Naive thymus-derived CD4-positive, alpha-beta T cell (primary cell): ENCODE measurements at regions not wholly inside any gene's neighbourhood (a gene's known extent, or its start where the extent isn't known, plus 50 kb on each side); places are given as distances from the start of the nearest gene placed in this dataset.
"Not testable (repeated sequence)": the region's sequence is repeated elsewhere in the genome, so short reads cannot be mapped to it uniquely, and the experiment has no call there.

ENCODE experiments used
- ATAC-seq: fragments of 150-1000 bp; cut with Tn5 transposase; 2 replicates; pipeline ENCODE4 v1.10.0; 2021; ENCODE audit warnings: mild to moderate bottlenecking, moderate library complexity
- CTCF ChIA-PET: fragments of 350-600 bp; sonication (Branson Sonifier 250); formaldehyde crosslinking; loops from one replicate; lab custom pipeline; 2021; ENCODE audit warnings: antibody characterized with exemption; lab: Charles Lee
- POLR2A ChIA-PET: fragments of 350-600 bp; sonication (Branson Sonifier 250); formaldehyde crosslinking; loops from one replicate; lab custom pipeline; 2021; ENCODE audit warnings: antibody characterized with exemption, inconsistent platforms; lab: Charles Lee
- DNase-seq, 9 donors: peaks; one replicate each; pipeline versions ENCODE4 v3.0.0 to v3.0.0-alpha.2; 2020 to 2022; ENCODE audit warnings: mixed read lengths in 1 of 9
- H3K27ac ChIP-seq: one replicate; pipeline ENCODE4 v1.7.0; 2013; ENCODE audit warnings: mild to moderate bottlenecking, low read depth, low read length, moderate library complexity
- H3K27me3 ChIP-seq, 2 donors: one replicate each; pipeline ENCODE4 v1.7.0; 2013; ENCODE audit warnings: low read length in 2 of 2, mild to moderate bottlenecking in 2 of 2, moderate library complexity in 2 of 2; ENCODE audit not compliant: control insufficient read depth in 2 of 2, insufficient read depth in 2 of 2
- H3K36me3 ChIP-seq, 3 experiments: 1 replicate in 2 of 3; 2 replicates in 1 of 3; pipeline ENCODE4 v1.7.0; 2013; ENCODE audit warnings: low read length in 3 of 3, mild to moderate bottlenecking in 3 of 3, moderate library complexity in 1 of 3; ENCODE audit not compliant: insufficient read depth in 3 of 3, control insufficient read depth in 2 of 3
- H3K4me1 ChIP-seq, 2 donors: one replicate each; pipeline ENCODE4 v1.7.0; 2013; ENCODE audit warnings: low read length in 2 of 2, mild to moderate bottlenecking in 2 of 2, moderate library complexity in 1 of 2; ENCODE audit not compliant: control insufficient read depth in 2 of 2, insufficient read depth in 2 of 2
- H3K4me3 ChIP-seq: 2 replicates; pipeline ENCODE4 v1.7.0; 2013; ENCODE audit warnings: mild to moderate bottlenecking, low read length
- H3K9me3 ChIP-seq, 3 experiments: 1 replicate in 2 of 3; 2 replicates in 1 of 3; pipeline ENCODE4 v1.7.0; 2013; ENCODE audit warnings: low read length in 3 of 3; ENCODE audit not compliant: control insufficient read depth in 2 of 3
- H3K27ac Mint-ChIP-seq, 9 donors: one replicate each; pipeline ENCODE4 v1.8.0; 2020 to 2022; ENCODE audit warnings: mixed read lengths in 9 of 9, mild to moderate bottlenecking in 8 of 9, moderate library complexity in 5 of 9, inconsistent platforms in 2 of 9
- H3K27me3 Mint-ChIP-seq, 5 donors: one replicate each; pipeline ENCODE4 v1.8.0; 2021 to 2022; ENCODE audit warnings: mixed read lengths in 5 of 5, mild to moderate bottlenecking in 1 of 5
- H3K36me3 Mint-ChIP-seq, 5 donors: one replicate each; pipeline ENCODE4 v1.8.0; 2020 to 2022; ENCODE audit warnings: mixed read lengths in 5 of 5, mild to moderate bottlenecking in 3 of 5, inconsistent platforms in 1 of 5
- H3K4me1 Mint-ChIP-seq, 7 donors: one replicate each; pipeline ENCODE4 v1.8.0; 2020 to 2022; ENCODE audit warnings: mixed read lengths in 7 of 7, mild to moderate bottlenecking in 3 of 7, inconsistent platforms in 1 of 7
- H3K4me3 Mint-ChIP-seq, 10 donors: one replicate each; pipeline ENCODE4 v1.8.0; 2020 to 2022; ENCODE audit warnings: mild to moderate bottlenecking in 10 of 10, mixed read lengths in 10 of 10, moderate library complexity in 6 of 10, inconsistent platforms in 2 of 10
- H3K9me3 Mint-ChIP-seq, 11 donors: one replicate each; pipeline ENCODE4 v1.8.0; 2020 to 2022; ENCODE audit warnings: mixed read lengths in 11 of 11, mild to moderate bottlenecking in 4 of 11, inconsistent platforms in 1 of 11, moderate library complexity in 1 of 11
- intact Hi-C, 2 donors: fragments of 100-400 bp; cut with micrococcal nuclease; formaldehyde crosslinking; loops; one replicate each; pipeline ENCODE4 v1.15.1; 2023

GRCh38 chr12:27133022-27133590 is 50.7 kb upstream of the C12orf71 start:
- H3K27me3 Mint-ChIP-seq: peaks cover 0 to 3% (median 0%) of the 10 kb centered on the region in 5 donors
- H3K27ac Mint-ChIP-seq: no peak overlapping the region
- no peak overlapping the region for H3K4me3 Mint-ChIP-seq
- ATAC-seq (no peak), DNase-seq (no peak)
- Histone ChIP-seq H3K9me3 (no peaks in the 10 kb centered on the region), H3K27me3 (no peaks in the 10 kb centered on the region), H3K4me3 (no peak overlapping the region), H3K4me1 (no peaks in the 10 kb centered on the region), H3K36me3 (no peaks in the 10 kb centered on the region), H3K27ac (no peak overlapping the region)
- H3K4me1 Mint-ChIP-seq: no peaks in the 10 kb centered on the region
- H3K36me3 Mint-ChIP-seq: peaks cover 3 to 21% (median 17%) of the 10 kb centered on the region in 5 donors
- H3K9me3 Mint-ChIP-seq: peaks cover 0 to 7% (median 0%) of the 10 kb centered on the region in 11 donors
- ChIA-PET CTCF (no interaction called here), POLR2A (no interaction called here)
- intact Hi-C loops: no loop called here

DNA sequence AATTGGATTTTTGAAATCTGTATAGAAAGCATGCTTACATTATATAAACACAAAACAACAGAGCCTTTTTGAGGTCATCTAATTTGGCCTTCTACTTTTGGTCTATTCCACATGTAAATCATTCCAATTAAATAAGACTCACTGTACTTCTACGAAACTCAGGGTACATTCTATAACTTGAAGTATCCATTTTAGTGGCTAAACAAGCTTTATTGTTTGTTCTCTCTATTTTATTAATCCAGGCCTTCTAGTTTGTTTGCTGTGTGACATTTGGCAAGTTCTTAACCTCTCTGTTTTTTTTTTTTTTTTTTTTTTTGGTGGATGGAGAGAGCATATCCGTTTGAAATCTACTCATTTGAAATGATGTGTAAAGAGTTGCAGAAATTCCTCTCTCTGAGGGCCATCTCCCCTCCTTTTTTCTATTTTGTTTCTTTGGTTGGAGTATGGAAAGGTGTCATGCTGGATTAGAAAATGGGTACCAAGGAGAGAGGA is 58.1 kb upstream of the C12orf71 start:
- peaks cover 0 to 6% (median 0%) of the 10 kb centered on the region in 11 donors for H3K9me3 Mint-ChIP-seq
- ATAC-seq (no peak), DNase-seq (no peak)
- H3K27me3 ChIP-seq: no peaks in the 10 kb centered on the region
- intact Hi-C loops: loop anchor here in 1 of 2 donors (5.0 to 10.0 kb wide), 3 partner anchors 98 to 306 kb away; partner anchors contain the start of genes FGFR1OP2, INTS13 and ITPR2
- no peak overlapping the region for H3K27ac ChIP-seq
- H3K4me3 ChIP-seq: no peak overlapping the region
- peaks cover 0 to 5% (median 0%) of the 10 kb centered on the region in 5 donors for H3K27me3 Mint-ChIP-seq
- H3K9me3 ChIP-seq: no peaks in the 10 kb centered on the region
- no peaks in the 10 kb centered on the region for H3K4me1 ChIP-seq
- POLR2A ChIA-PET: no interaction called here
- H3K4me1 Mint-ChIP-seq: peaks cover 1 to 28% (median 11%) of the 10 kb centered on the region in 7 donors
- CTCF ChIA-PET: no interaction called here
- H3K27ac Mint-ChIP-seq: no peak overlapping the region
- H3K4me3 Mint-ChIP-seq: no peak overlapping the region
- no peaks in the 10 kb centered on the region for H3K36me3 ChIP-seq
- H3K36me3 Mint-ChIP-seq: peaks cover 3 to 7% (median 5%) of the 10 kb centered on the region in 5 donors

DNA sequence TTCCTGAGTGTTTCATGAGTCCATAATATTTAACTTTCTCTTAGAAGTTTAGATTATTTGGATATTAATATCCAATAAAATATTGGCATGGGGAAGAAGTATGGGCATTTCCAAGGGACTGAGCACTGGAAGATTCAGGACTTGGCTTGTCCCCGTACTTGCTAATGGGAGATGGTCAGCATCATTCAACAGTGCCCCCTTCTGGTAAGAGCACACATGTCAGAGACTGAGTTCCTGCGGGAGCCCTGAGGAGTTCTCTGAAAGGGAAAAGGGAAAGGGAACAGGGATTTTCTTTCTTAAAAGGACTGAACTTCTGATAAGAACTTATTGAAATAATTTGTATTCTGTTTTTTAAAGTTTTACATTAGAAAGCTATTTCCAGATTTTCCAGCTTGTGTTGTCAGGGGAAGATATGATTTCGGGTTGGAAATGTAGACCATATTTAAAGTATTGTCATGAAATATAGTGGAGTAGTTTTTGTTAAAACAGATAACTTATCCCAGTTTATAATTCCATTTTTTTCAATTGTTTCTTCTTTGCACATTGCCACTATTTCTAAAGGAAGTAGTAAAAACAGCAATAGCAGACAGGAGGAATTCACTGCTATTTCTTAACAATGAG is 59.8 kb upstream of the C12orf71 start:
- H3K4me3 ChIP-seq: no peak overlapping the region
- Mint-ChIP-seq H3K36me3 (peaks cover 0 to 3% (median 0%) of the 10 kb centered on the region in 5 donors), H3K4me3 (no peak overlapping the region), H3K9me3 (peaks cover 0 to 3% (median 0%) of the 10 kb centered on the region in 11 donors), H3K4me1 (peaks cover 1 to 30% (median 11%) of the 10 kb centered on the region in 7 donors), H3K27me3 (peaks cover 0 to 5% (median 0%) of the 10 kb centered on the region in 5 donors), H3K27ac (no peak overlapping the region)
- CTCF ChIA-PET: interaction anchor here (0.9 kb wide), 2 partner anchors 118 to 126 kb away, joined by 4 to 5 read pairs; no protein-coding TSS in a partner anchor
- POLR2A ChIA-PET: interaction anchor here (0.7 kb wide), 1 partner anchor 19 kb away, joined by 3 read pairs; no protein-coding TSS in a partner anchor
- no peaks in the 10 kb centered on the region for H3K9me3 ChIP-seq
- H3K27me3 ChIP-seq: no peaks in the 10 kb centered on the region
- H3K36me3 ChIP-seq: no peaks in the 10 kb centered on the region
- intact Hi-C loops: loop anchor here (1.0 to 10.0 kb wide), 12 partner anchors 67 to 1045 kb away; partner anchors contain the start of genes STK38L (in 2 of the 2), FGFR1OP2 (in 1 of the 2), INTS13 (in 1 of the 2) and ITPR2 (in 1 of the 2)
- no peaks in the 10 kb centered on the region for H3K4me1 ChIP-seq
- DNase-seq (peak in 7 of 9 donors; percentile 7 to 32 (median 15)), ATAC-seq (peak; percentile 80)
- no peak overlapping the region for H3K27ac ChIP-seq

GRCh38 chr12:27143256-27144069 is 61.1 kb upstream of the C12orf71 start:
- no peaks in the 10 kb centered on the region for H3K9me3 Mint-ChIP-seq
- POLR2A ChIA-PET: no interaction called here
- no peaks in the 10 kb centered on the region for H3K36me3 ChIP-seq
- no peak overlapping the region for H3K4me3 ChIP-seq
- H3K9me3 ChIP-seq: no peaks in the 10 kb centered on the region
- peak overlapping the region in 6 of 9 donors; percentile 42 to 90 (median 62) for H3K27ac Mint-ChIP-seq
- ATAC-seq (no peak), DNase-seq (no peak)
- no peaks in the 10 kb centered on the region for H3K27me3 ChIP-seq
- intact Hi-C loops: loop anchor here (2.0 to 10.0 kb wide), 8 partner anchors 65 to 1047 kb away; partner anchors contain the start of genes STK38L (in 2 of the 2), FGFR1OP2 (in 1 of the 2), INTS13 (in 1 of the 2) and ITPR2 (in 1 of the 2)
- peaks cover 0 to 4% (median 0%) of the 10 kb centered on the region in 5 donors for H3K36me3 Mint-ChIP-seq
- peaks cover 0 to 5% (median 0%) of the 10 kb centered on the region in 5 donors for H3K27me3 Mint-ChIP-seq
- no peaks in the 10 kb centered on the region for H3K4me1 ChIP-seq
- peaks cover 1 to 38% (median 11%) of the 10 kb centered on the region in 7 donors for H3K4me1 Mint-ChIP-seq
- H3K27ac ChIP-seq: no peak overlapping the region
- CTCF ChIA-PET: no interaction called here
- H3K4me3 Mint-ChIP-seq: peak overlapping the region in 8 of 10 donors; percentile 36 to 81 (median 61)

DNA sequence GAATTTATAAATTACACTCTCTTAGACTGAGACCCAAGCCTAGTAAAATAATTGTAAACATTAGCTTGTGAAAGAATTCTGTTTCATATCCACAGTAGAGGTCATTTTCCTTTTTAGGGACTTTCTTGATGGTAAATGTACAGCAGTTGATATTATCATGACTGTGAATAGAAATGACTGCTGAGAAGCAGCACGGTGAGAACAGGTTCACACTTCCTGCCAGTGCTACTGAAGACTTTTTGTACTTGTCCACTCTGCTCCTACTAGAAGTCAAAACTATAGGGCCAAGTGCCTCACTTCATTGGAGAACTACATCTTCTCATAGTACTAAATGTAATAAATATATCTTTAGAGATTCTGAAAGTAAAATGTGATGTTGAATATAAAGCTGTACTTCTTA is 63.3 kb upstream of the C12orf71 start:
- H3K36me3 Mint-ChIP-seq, ATAC-seq, H3K27me3 Mint-ChIP-seq, H3K36me3 ChIP-seq, H3K27ac Mint-ChIP-seq, H3K9me3 Mint-ChIP-seq, H3K27me3 ChIP-seq, CTCF ChIA-PET, POLR2A ChIA-PET, H3K4me1 ChIP-seq, H3K9me3 ChIP-seq, H3K4me3 ChIP-seq, H3K4me3 Mint-ChIP-seq, H3K27ac ChIP-seq, DNase-seq: not testable (repeated sequence)
- peaks cover 1 to 51% (median 11%) of the 10 kb centered on the region in 7 donors for H3K4me1 Mint-ChIP-seq
- intact Hi-C loops: loop anchor here (1.0 to 10.0 kb wide), 2 partner anchors 161 to 311 kb away; partner anchors contain the start of gene ITPR2 (in 1 of the 2)

DNA sequence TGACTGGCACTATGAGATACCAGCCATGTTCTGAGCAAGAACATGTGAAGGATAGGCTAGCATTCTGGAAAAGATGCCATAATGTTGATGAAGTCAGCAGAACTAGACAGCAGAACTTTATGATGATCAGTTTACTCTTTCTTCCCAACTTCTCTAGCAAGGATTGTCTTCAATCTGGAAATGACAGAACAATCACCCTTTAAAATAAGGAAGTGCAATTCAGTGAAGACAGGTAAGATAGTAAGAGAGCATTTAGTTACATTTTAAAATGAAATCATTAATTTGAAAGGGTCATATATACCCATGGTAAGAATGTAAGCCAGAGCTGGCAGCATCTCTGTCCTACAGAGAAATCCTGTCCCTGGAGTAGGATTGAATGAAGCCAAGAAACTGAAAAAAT is 66.0 kb upstream of the C12orf71 start:
- H3K36me3 ChIP-seq: no peaks in the 10 kb centered on the region
- no peak overlapping the region for H3K27ac ChIP-seq
- ATAC-seq: no peak
- no peak overlapping the region for H3K4me3 ChIP-seq
- no peaks in the 10 kb centered on the region for H3K9me3 Mint-ChIP-seq
- no peaks in the 10 kb centered on the region for H3K27me3 ChIP-seq
- H3K36me3 Mint-ChIP-seq: peaks cover 0 to 8% (median 0%) of the 10 kb centered on the region in 5 donors
- H3K4me1 Mint-ChIP-seq: peaks cover 0 to 46% (median 5%) of the 10 kb centered on the region in 7 donors
- H3K27me3 Mint-ChIP-seq: peaks cover 0 to 4% (median 0%) of the 10 kb centered on the region in 5 donors
- POLR2A ChIA-PET: no interaction called here
- H3K4me1 ChIP-seq: no peaks in the 10 kb centered on the region
- CTCF ChIA-PET: no interaction called here
- H3K9me3 ChIP-seq: no peaks in the 10 kb centered on the region
- no peak overlapping the region for H3K27ac Mint-ChIP-seq
- no peak for DNase-seq
- intact Hi-C loops: loop anchor here in 1 of 2 donors (10.0 kb wide), 1 partner anchor 314 kb away; the partner anchor contains the start of gene ITPR2
- H3K4me3 Mint-ChIP-seq: peak overlapping the region in 1 of 10 donors; percentile 50
